ENCODE measurements at regions not wholly inside any gene's neighbourhood (a gene's known extent, or its start where the extent isn't known, plus 50 kb on each side); places are given as distances from the start of the nearest gene placed in this dataset.

DNA sequence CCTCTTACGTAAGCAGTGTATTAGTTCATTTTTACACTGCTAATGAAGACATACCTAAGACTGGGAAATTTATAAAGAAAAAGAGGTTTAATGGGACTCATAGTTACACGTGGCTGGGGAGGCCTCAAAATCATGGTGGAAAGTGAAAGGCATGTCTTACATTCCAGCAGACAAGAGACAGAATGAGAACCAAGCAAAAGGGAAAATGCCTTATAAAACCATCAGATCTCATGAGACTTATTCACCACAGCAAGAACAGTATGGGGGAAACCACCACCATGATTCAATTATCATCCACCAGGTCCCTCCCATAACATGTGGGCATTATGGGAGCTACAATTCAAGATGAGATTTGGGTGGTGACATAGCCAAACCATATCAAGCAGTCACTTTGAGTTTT lies 126.3 kb upstream of the CXCL12 start:
- TF ChIP-seq EZH2 (IDR thresholded peaks at IDR 0.05; ENCODE audit: low read length, missing control alignments) (no peak), CTCF (conservative IDR thresholded peaks at IDR 0.05 in 1 of 2, IDR thresholded peaks at IDR 0.05 in 1 of 2; ENCODE audit: low read depth in 1 of 2, low read length in 2 of 2) (no peak)
- no peak overlapping the region for H2AFZ ChIP-seq (ENCODE audit: low read length)
- H3K4me2 ChIP-seq (ENCODE audit: extremely low read depth, insufficient read depth, low read length) = no peak overlapping the region

GRCh38 chr10:44511601-44512000 lies 126.7 kb upstream of the CXCL12 start:
- no peak for DNase-seq (ENCODE audit: low read depth in 2 of 2)
- Histone ChIP-seq H3K4me2 (ENCODE audit: extremely low read depth, insufficient read depth, low read length) (no peak overlapping the region), H3K27me3 (ENCODE audit: control insufficient read depth, insufficient read depth, low read length) (no peaks in the 10 kb centered on the region), H3K79me2 (ENCODE audit: control insufficient read depth, insufficient read depth, low read length) (no peaks in the 10 kb centered on the region), H3K9ac (ENCODE audit: insufficient read depth, low read length) (no peak overlapping the region), H3K4me3 (replicated peaks in 1 of 4; ENCODE audit: control extremely low read depth in 1 of 4, insufficient read depth in 1 of 4, low read depth in 3 of 4, low read length in 4 of 4) (no peak overlapping the region), H3K9me3 (ENCODE audit: control insufficient read depth, insufficient read depth, low read depth, low read length) (no peaks in the 10 kb centered on the region), H2AFZ (ENCODE audit: low read length) (no peak overlapping the region), H3K27ac (ENCODE audit: insufficient read depth, low read length) (no peak overlapping the region), H3K36me3 (ENCODE audit: control insufficient read depth, insufficient read depth, low read length) (no peaks in the 10 kb centered on the region), H4K20me1 (ENCODE audit: control insufficient read depth, extremely low read depth, insufficient read depth, low read length) (no peaks in the 10 kb centered on the region), H3K4me1 (ENCODE audit: control insufficient read depth, extremely low read depth, insufficient read depth, low read length) (no peaks in the 10 kb centered on the region)
- TF ChIP-seq EZH2 (IDR thresholded peaks at IDR 0.05; ENCODE audit: low read length, missing control alignments) = no peak

More for the DNA sequence above, 126.3 kb upstream of the CXCL12 start:
- Histone ChIP-seq H3K27me3 (ENCODE audit: control insufficient read depth, insufficient read depth, low read length) (no peaks in the 10 kb centered on the region), H4K20me1 (ENCODE audit: control insufficient read depth, extremely low read depth, insufficient read depth, low read length) (no peaks in the 10 kb centered on the region), H3K36me3 (ENCODE audit: control insufficient read depth, insufficient read depth, low read length) (no peaks in the 10 kb centered on the region), H3K27ac (ENCODE audit: insufficient read depth, low read length) (no peak overlapping the region), H3K4me3 (replicated peaks in 1 of 4; ENCODE audit: control extremely low read depth in 1 of 4, insufficient read depth in 1 of 4, low read depth in 3 of 4, low read length in 4 of 4) (no peak overlapping the region), H3K4me1 (ENCODE audit: control insufficient read depth, extremely low read depth, insufficient read depth, low read length) (no peaks in the 10 kb centered on the region), H3K9ac (ENCODE audit: insufficient read depth, low read length) (no peak overlapping the region), H3K79me2 (ENCODE audit: control insufficient read depth, insufficient read depth, low read length) (no peaks in the 10 kb centered on the region), H3K9me3 (ENCODE audit: control insufficient read depth, insufficient read depth, low read depth, low read length) (no peaks in the 10 kb centered on the region)
- DNase-seq (ENCODE audit: low read depth in 2 of 2) = no peak

DNA sequence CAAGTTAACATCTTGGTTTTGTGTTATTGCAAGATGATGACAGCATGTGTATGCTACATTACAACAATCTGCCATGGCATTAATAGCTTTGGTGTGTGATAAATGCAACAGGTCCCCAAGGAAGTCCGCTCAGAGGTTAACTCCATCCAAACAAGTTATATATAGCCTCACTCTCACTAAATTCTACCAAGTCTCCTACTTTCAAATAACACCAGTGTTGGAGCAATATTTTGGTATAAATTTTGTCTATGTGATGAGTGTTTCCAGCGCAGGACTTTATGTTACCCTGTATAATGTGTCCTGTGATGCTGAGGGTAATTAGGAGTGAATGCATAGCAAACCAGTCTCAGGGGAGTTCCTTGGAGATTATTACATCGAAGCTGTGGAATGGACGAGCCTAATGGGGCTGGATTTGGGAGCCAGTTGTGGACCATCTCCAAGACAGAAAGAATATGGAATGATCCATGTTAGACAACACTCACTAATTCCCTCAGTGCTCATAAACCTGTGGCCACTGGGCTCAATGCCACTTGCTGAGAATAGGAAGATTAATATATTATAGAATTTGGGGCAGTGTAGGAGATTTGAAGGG lies 127.6 kb upstream of the CXCL12 start:
- TF ChIP-seq CTCF (conservative IDR thresholded peaks at IDR 0.05 in 1 of 2, IDR thresholded peaks at IDR 0.05 in 1 of 2; ENCODE audit: low read depth in 1 of 2, low read length in 2 of 2) (no peak), EZH2 (IDR thresholded peaks at IDR 0.05; ENCODE audit: low read length, missing control alignments) (no peak)

More for the DNA sequence above, 127.6 kb upstream of the CXCL12 start:
- H3K9ac ChIP-seq (ENCODE audit: insufficient read depth, low read length) = no peak overlapping the region
- no peaks in the 10 kb centered on the region for H4K20me1 ChIP-seq (ENCODE audit: control insufficient read depth, extremely low read depth, insufficient read depth, low read length)
- no peaks in the 10 kb centered on the region for H3K4me1 ChIP-seq (ENCODE audit: control insufficient read depth, extremely low read depth, insufficient read depth, low read length)
- no peak overlapping the region for H3K4me3 ChIP-seq (replicated peaks in 1 of 4; ENCODE audit: control extremely low read depth in 1 of 4, insufficient read depth in 1 of 4, low read depth in 3 of 4, low read length in 4 of 4)
- no peak overlapping the region for H2AFZ ChIP-seq (ENCODE audit: low read length)
- H3K27me3 ChIP-seq (ENCODE audit: control insufficient read depth, insufficient read depth, low read length) = no peaks in the 10 kb centered on the region
- H3K27ac ChIP-seq (ENCODE audit: insufficient read depth, low read length) = no peak overlapping the region
- no peak for DNase-seq (ENCODE audit: low read depth in 2 of 2)
- no peak overlapping the region for H3K4me2 ChIP-seq (ENCODE audit: extremely low read depth, insufficient read depth, low read length)
- H3K79me2 ChIP-seq (ENCODE audit: control insufficient read depth, insufficient read depth, low read length) = no peaks in the 10 kb centered on the region
- no peaks in the 10 kb centered on the region for H3K36me3 ChIP-seq (ENCODE audit: control insufficient read depth, insufficient read depth, low read length)
- no peaks in the 10 kb centered on the region for H3K9me3 ChIP-seq (ENCODE audit: control insufficient read depth, insufficient read depth, low read depth, low read length)
